Osteoblast (primary cell): ENCODE measurements at regions not wholly inside any gene's neighbourhood (a gene's known extent, or its start where the extent isn't known, plus 50 kb on each side); places are given as distances from the start of the nearest gene placed in this dataset.

Experiments
- DNase-seq: peaks from one replicate; pipeline ENCODE4 v3.0.0; 2011; ENCODE audit warnings: low spot score, mixed read lengths; ENCODE audit not compliant: insufficient read length; ENCODE audit errors: missing footprints
- H2AFZ ChIP-seq: 2 replicates; pipeline ENCODE4 v1.6.0; 2011; ENCODE audit warnings: mild to moderate bottlenecking, low read length
- H3K27ac ChIP-seq: 2 replicates; pipeline ENCODE4 v1.5.1; 2011; ENCODE audit warnings: mild to moderate bottlenecking, low read depth, low read length, moderate library complexity
- H3K27me3 ChIP-seq: 2 replicates; pipeline ENCODE4 v1.6.0; 2012; ENCODE audit warnings: mild to moderate bottlenecking, control low read depth, inconsistent platforms, low read length, moderate library complexity; ENCODE audit not compliant: insufficient read depth
- H3K36me3 ChIP-seq: 2 replicates; pipeline ENCODE4 v1.5.1; 2011; ENCODE audit warnings: mild to moderate bottlenecking, low read length, control low read depth, moderate library complexity; ENCODE audit not compliant: insufficient read depth
- H3K4me1 ChIP-seq: 2 replicates; pipeline ENCODE4 v1.5.1; 2011; ENCODE audit warnings: mild to moderate bottlenecking, low read length, control low read depth, moderate library complexity; ENCODE audit not compliant: insufficient read depth
- H3K4me2 ChIP-seq: 2 replicates; pipeline ENCODE4 v1.6.0; 2011; ENCODE audit warnings: mild to moderate bottlenecking, low read length; ENCODE audit not compliant: insufficient read depth
- H3K4me3 ChIP-seq: fragments of 200-600 bp; sonication (generic); 3 replicates; pipeline ENCODE4 v1.5.1; 2012; ENCODE audit warnings: mild to moderate bottlenecking, low read length, inconsistent platforms; ENCODE audit not compliant: insufficient read depth
- H3K79me2 ChIP-seq: 2 replicates; pipeline ENCODE4 v1.6.0; 2012; ENCODE audit warnings: mild to moderate bottlenecking, low read length, control low read depth, inconsistent platforms; ENCODE audit not compliant: insufficient read depth
- H3K9me3 ChIP-seq: 2 replicates; pipeline ENCODE4 v1.5.1; 2011; ENCODE audit warnings: low read depth, low read length, control low read depth
- H4K20me1 ChIP-seq: 2 replicates; pipeline ENCODE4 v1.6.0; 2012; ENCODE audit warnings: mild to moderate bottlenecking, low read length, control low read depth; ENCODE audit not compliant: insufficient read depth
- CTCF ChIP-seq: IDR thresholded peaks from 2 replicates; pipeline ENCODE4 v1.5.1; 2011; ENCODE audit warnings: mild to moderate bottlenecking, low read depth, low read length, moderate library complexity; ENCODE audit errors: extremely low read depth

GRCh38 chr13:59532405-59532804, 631.3 kb downstream of the DIAPH3 start:
- no peak overlapping the region for H3K27ac ChIP-seq
- H3K9me3 ChIP-seq, result no peaks in the 10 kb centered on the region
- H3K4me3 ChIP-seq, result no peak overlapping the region
- no peaks in the 10 kb centered on the region for H3K27me3 ChIP-seq
- no peaks in the 10 kb centered on the region for H3K79me2 ChIP-seq
- no peak for TF ChIP-seq CTCF
- no peak for DNase-seq
- no peak overlapping the region for H3K4me2 ChIP-seq
- H3K36me3 ChIP-seq, result no peaks in the 10 kb centered on the region
- no peaks in the 10 kb centered on the region for H4K20me1 ChIP-seq
- H2AFZ ChIP-seq, result no peak overlapping the region
- H3K4me1 ChIP-seq, result no peaks in the 10 kb centered on the region

- H3K4me2 ChIP-seq, result no peak overlapping the region
These were observed 629.9 kb downstream of the DIAPH3 start for GRCh38 chr13:59533561-59534555.

GRCh38 chr13:59534806-59535205, 628.9 kb downstream of the DIAPH3 start:
- Histone ChIP-seq H3K79me2 (no peaks in the 10 kb centered on the region), H3K9me3 (no peaks in the 10 kb centered on the region), H3K36me3 (no peaks in the 10 kb centered on the region), H4K20me1 (no peaks in the 10 kb centered on the region), H3K4me3 (no peak overlapping the region), H3K27me3 (no peaks in the 10 kb centered on the region), H3K4me1 (no peaks in the 10 kb centered on the region), H2AFZ (no peak overlapping the region), H3K4me2 (no peak overlapping the region), H3K27ac (no peak overlapping the region)
- no peak for TF ChIP-seq CTCF
- no peak for DNase-seq

More at GRCh38 chr13:59533561-59534555, 629.9 kb downstream of the DIAPH3 start:
- Histone ChIP-seq H3K27me3 (no peaks in the 10 kb centered on the region), H2AFZ (no peak overlapping the region), H3K27ac (no peak overlapping the region), H3K36me3 (no peaks in the 10 kb centered on the region), H4K20me1 (no peaks in the 10 kb centered on the region), H3K4me3 (no peak overlapping the region), H3K79me2 (no peaks in the 10 kb centered on the region), H3K4me1 (no peaks in the 10 kb centered on the region), H3K9me3 (no peaks in the 10 kb centered on the region)
- DNase-seq, result peak; percentile 19
- no peak for TF ChIP-seq CTCF

- Histone ChIP-seq H3K9me3 (no peaks in the 10 kb centered on the region), H3K4me3 (no peak overlapping the region), H3K36me3 (no peaks in the 10 kb centered on the region), H3K27ac (no peak overlapping the region), H3K27me3 (no peaks in the 10 kb centered on the region), H3K4me2 (no peak overlapping the region), H4K20me1 (no peaks in the 10 kb centered on the region), H3K4me1 (no peaks in the 10 kb centered on the region), H3K79me2 (no peaks in the 10 kb centered on the region), H2AFZ (no peak overlapping the region)
- no peak for TF ChIP-seq CTCF
- no peak for DNase-seq
These were observed 626.2 kb downstream of the DIAPH3 start for GRCh38 chr13:59537500-59537899.
